DND-41 (cell line): ENCODE measurements at regions not wholly inside any gene's neighbourhood (a gene's known extent, or its start where the extent isn't known, plus 50 kb on each side); places are given as distances from the start of the nearest gene placed in this dataset.

Experiments
- ATAC-seq: fragments of 200-7000 bp; cut with Tn5 transposase; 3 replicates; pipeline ENCODE4 v1.9.1; 2021; ENCODE audit warnings: low read depth; ENCODE audit not compliant: insufficient read depth
- DNase-seq: peaks from one replicate; pipeline ENCODE4 v3.0.0-alpha.2; 2020
- H2AFZ ChIP-seq: 2 replicates; pipeline ENCODE4 v1.6.0; 2012; ENCODE audit warnings: low read depth, low read length
- H3K27ac ChIP-seq: 2 replicates; pipeline ENCODE4 v1.5.1; 2012; ENCODE audit warnings: low read length, inconsistent platforms
- H3K27me3 ChIP-seq: fragments of 200-600 bp; sonication (generic); 2 replicates; pipeline ENCODE4 v1.6.0; 2012; ENCODE audit warnings: low read length, mild to moderate bottlenecking, inconsistent platforms; ENCODE audit not compliant: insufficient read depth, poor library complexity
- H3K36me3 ChIP-seq: 2 replicates; pipeline ENCODE4 v1.5.1; 2012; ENCODE audit warnings: low read length, inconsistent platforms; ENCODE audit not compliant: insufficient read depth
- H3K4me1 ChIP-seq: 2 replicates; pipeline ENCODE4 v1.5.1; 2012; ENCODE audit warnings: mild to moderate bottlenecking, low read length; ENCODE audit not compliant: insufficient read depth
- H3K4me2 ChIP-seq: 2 replicates; pipeline ENCODE4 v1.6.0; 2012; ENCODE audit warnings: mild to moderate bottlenecking, moderate library complexity, low read length, inconsistent platforms; ENCODE audit not compliant: insufficient read depth
- H3K4me3 ChIP-seq, 2 experiments: fragments of 200-600 bp in 1 of 2; shearing (Covaris generic) in 1 of 2; 2 replicates each; pipeline ENCODE4 v1.5.1; 2012 to 2016; ENCODE audit warnings: inconsistent platforms in 2 of 2, low read length in 2 of 2, mild to moderate bottlenecking in 2 of 2, low read depth in 1 of 2, moderate library complexity in 1 of 2
- H3K79me2 ChIP-seq: 2 replicates; pipeline ENCODE4 v1.6.0; 2012; ENCODE audit warnings: low read length, inconsistent platforms; ENCODE audit not compliant: insufficient read depth
- H3K9ac ChIP-seq: 2 replicates; pipeline ENCODE4 v1.6.0; 2012; ENCODE audit warnings: low read depth, mild to moderate bottlenecking, inconsistent platforms, low read length, moderate library complexity
- H3K9me3 ChIP-seq: 2 replicates; pipeline ENCODE4 v1.5.1; 2012; ENCODE audit warnings: low read length, moderate library complexity, mild to moderate bottlenecking, inconsistent platforms; ENCODE audit not compliant: insufficient read depth, severe bottlenecking
- H4K20me1 ChIP-seq: 2 replicates; pipeline ENCODE4 v1.6.0; 2012; ENCODE audit warnings: low read length; ENCODE audit not compliant: insufficient read depth
- CTCF ChIP-seq: IDR thresholded peaks from 2 replicates; pipeline ENCODE4 v1.5.1; 2012; ENCODE audit warnings: borderline replicate concordance, low read length, moderate library complexity, mild to moderate bottlenecking; ENCODE audit not compliant: poor library complexity, severe bottlenecking; ENCODE audit errors: extremely low read depth
- EZH2 ChIP-seq: IDR thresholded peaks from 3 replicates; pipeline ENCODE4 v1.6.1; 2012; ENCODE audit warnings: borderline replicate concordance, low read depth, mild to moderate bottlenecking, moderate library complexity, low read length, inconsistent platforms; ENCODE audit not compliant: severe bottlenecking

- Histone ChIP-seq H3K27me3 (no peaks in the 10 kb centered on the region), H3K4me2 (no peak overlapping the region), H4K20me1 (no peaks in the 10 kb centered on the region), H2AFZ (no peak overlapping the region), H3K9me3 (no peaks in the 10 kb centered on the region), H3K36me3 (no peaks in the 10 kb centered on the region), H3K4me1 (no peaks in the 10 kb centered on the region), H3K79me2 (no peaks in the 10 kb centered on the region), H3K27ac (no peak overlapping the region), H3K9ac (no peak overlapping the region), H3K4me3 (no peak overlapping the region)
- no peak for TF ChIP-seq EZH2
- TF ChIP-seq CTCF: no peak
- DNase-seq (no peak), ATAC-seq (no peak)
These were observed 91.5 kb upstream of the ANKRD50 start for GRCh38 chr4:124804041-124804440.

DNA sequence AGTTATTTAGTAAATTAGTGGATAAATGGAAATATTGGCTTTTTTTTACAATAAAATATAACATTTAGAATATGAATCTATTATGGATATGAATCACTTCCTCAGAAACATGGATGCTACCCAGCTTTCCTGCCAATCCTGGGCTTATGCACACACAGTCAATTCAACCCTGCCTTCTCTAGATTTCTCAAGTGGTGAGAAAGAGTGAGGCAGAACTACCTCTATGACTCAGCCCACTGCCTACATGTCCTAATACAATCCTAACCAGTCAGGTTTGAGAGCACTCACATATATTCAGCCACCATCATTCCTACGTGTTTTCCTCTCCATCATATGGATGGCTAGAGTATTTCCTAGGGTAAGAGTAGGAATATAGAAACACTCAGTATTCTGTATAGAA, 91.1 kb upstream of the ANKRD50 start:
- H3K27me3 ChIP-seq: no peaks in the 10 kb centered on the region
- no peak overlapping the region for H2AFZ ChIP-seq
- TF ChIP-seq CTCF (no peak), EZH2 (no peak)
- DNase-seq (no peak), ATAC-seq (no peak)
- no peak overlapping the region for H3K4me2 ChIP-seq
- no peak overlapping the region for H3K27ac ChIP-seq
- no peaks in the 10 kb centered on the region for H3K9me3 ChIP-seq
- H3K9ac ChIP-seq: no peak overlapping the region
- no peaks in the 10 kb centered on the region for H3K4me1 ChIP-seq
- H3K36me3 ChIP-seq: no peaks in the 10 kb centered on the region
- H4K20me1 ChIP-seq: no peaks in the 10 kb centered on the region
- H3K4me3 ChIP-seq: no peak overlapping the region
- H3K79me2 ChIP-seq: no peaks in the 10 kb centered on the region

- Histone ChIP-seq H2AFZ (no peak overlapping the region), H3K79me2 (no peaks in the 10 kb centered on the region), H3K9ac (no peak overlapping the region), H3K4me1 (no peaks in the 10 kb centered on the region), H3K9me3 (no peaks in the 10 kb centered on the region), H3K27me3 (no peaks in the 10 kb centered on the region), H3K4me2 (no peak overlapping the region), H4K20me1 (no peaks in the 10 kb centered on the region), H3K4me3 (no peak overlapping the region), H3K36me3 (no peaks in the 10 kb centered on the region), H3K27ac (no peak overlapping the region)
- ATAC-seq (no peak), DNase-seq (no peak)
- TF ChIP-seq CTCF (no peak), EZH2 (no peak)
These were observed 90.5 kb upstream of the ANKRD50 start for GRCh38 chr4:124803026-124803425.

GRCh38 chr4:124797223-124797622, 84.7 kb upstream of the ANKRD50 start:
- H3K4me3 ChIP-seq: no peak overlapping the region
- no peak overlapping the region for H3K27ac ChIP-seq
- H3K79me2 ChIP-seq: no peaks in the 10 kb centered on the region
- no peaks in the 10 kb centered on the region for H3K36me3 ChIP-seq
- no peak overlapping the region for H2AFZ ChIP-seq
- H3K9me3 ChIP-seq: no peaks in the 10 kb centered on the region
- no peaks in the 10 kb centered on the region for H4K20me1 ChIP-seq
- no peak overlapping the region for H3K4me2 ChIP-seq
- H3K4me1 ChIP-seq: no peaks in the 10 kb centered on the region
- no peak for TF ChIP-seq EZH2
- no peak for TF ChIP-seq CTCF
- DNase-seq (no peak), ATAC-seq (no peak)
- H3K27me3 ChIP-seq: no peaks in the 10 kb centered on the region
- H3K9ac ChIP-seq: no peak overlapping the region
